GM18519 (cell line): ENCODE measurements at regions not wholly inside any gene's neighbourhood (a gene's known extent, or its start where the extent isn't known, plus 50 kb on each side); places are given as distances from the start of the nearest gene placed in this dataset.

Experiments
- ATAC-seq: cut with Tn5 transposase; IDR thresholded peaks from one replicate; pipeline ENCODE4 v1.9.1; 2021; ENCODE audit warnings: mild to moderate bottlenecking, moderate library complexity; ENCODE audit not compliant: unreplicated experiment, low FRiP score

DNA sequence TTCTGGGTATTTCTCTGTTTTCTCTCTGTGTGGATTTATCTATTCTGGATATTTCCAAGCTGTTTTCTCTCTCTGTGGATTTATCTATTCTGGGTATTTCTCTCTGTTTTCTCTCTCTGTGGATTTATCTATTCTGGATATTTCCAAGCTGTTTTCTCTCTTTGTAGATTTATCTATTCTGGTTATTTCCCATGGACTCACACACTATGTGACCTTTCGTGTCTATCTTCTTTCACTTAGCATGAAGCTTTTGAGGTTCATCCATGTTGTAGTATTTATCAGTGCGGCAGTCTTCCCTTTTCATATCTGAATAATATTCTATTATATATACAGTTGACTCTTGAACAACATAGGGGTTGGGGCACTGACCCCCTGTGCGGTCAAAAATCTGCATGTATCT, 435.0 kb upstream of the CNTNAP2 start:
- no peak for ATAC-seq

DNA sequence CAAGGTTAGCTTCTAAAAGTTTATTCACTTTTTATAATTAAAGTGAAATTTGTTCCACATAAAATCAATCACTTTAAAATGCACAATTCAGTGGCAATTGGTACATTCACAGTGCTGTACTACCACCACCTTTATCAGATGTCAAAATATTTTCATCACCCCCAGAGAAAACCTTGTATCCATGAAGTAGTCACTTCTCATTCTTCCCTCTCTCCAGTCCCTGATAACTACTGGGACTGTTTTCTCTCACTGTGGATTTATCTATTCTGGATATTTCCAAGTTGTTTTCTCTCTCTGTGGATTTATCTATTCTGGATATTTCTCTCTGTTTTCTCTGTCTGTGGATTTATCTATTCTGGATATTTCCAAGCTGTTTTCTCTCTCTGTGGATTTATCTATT, 435.4 kb upstream of the CNTNAP2 start:
- no peak for ATAC-seq

- ATAC-seq, result no peak
These were observed 450.9 kb upstream of the CNTNAP2 start for GRCh38 chr7:145665499-145666258.

GRCh38 chr7:145655666-145656065, 460.9 kb upstream of the CNTNAP2 start:
- no peak for ATAC-seq

DNA sequence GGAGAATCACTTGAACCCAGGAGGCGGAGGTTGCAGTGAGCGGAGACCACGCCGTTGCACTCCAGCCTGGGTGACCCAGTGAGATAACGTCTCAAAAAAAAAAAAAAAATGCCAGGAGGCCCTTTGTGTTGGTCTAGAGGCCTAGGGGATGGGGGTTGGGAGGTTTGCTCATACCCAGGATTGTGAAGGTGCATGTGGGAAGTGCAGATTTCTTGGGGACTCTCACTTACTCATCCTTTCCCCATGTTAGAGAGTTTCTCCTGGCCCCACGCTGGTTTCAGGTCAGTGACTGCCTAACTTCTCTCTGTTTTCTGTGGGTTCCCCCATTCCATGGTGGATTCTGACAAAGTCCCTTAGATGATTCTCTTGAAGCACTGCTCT, 471.5 kb upstream of the CNTNAP2 start:
- no peak for ATAC-seq

GRCh38 chr7:145644426-145645134, 472.0 kb upstream of the CNTNAP2 start:
- no peak for ATAC-seq

DNA sequence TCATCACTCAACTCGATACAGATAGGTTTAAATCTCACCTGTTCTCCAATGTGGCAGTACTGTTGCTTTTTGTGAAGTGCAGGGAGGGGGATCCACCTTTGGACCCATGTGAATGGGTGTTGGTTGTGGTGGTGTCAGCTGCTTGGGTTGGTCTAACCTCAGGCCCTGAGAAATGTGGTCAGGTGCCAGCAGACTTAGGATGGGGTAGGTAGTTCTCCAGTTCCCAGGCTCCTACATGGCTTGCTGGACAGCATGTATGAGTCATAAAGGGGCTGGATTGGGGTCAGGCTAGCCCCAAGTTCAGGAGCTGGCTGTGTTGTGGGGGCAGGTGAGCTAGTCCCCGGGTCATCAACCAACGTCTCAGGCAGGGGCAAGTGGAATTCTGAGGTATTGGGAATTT, 472.6 kb upstream of the CNTNAP2 start:
- no peak for ATAC-seq

DNA sequence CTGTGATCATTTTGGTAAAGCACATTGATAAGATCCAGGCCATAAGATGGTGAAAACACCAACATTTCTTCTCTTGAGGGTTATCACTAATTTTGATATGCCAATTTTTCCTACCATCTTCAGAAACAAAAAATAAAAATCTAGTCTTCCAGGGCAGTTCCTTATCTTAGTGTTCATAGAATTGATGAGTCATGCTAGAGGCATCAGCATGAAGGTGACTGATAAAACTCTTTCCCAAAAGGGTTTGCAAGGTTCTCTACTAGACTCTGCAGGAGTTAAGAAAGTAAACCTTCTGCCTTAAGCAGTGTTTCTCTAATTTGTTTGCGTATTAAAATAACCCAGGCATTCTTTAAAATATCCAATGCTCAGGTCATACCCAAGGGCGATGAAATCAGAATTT, 483.1 kb upstream of the CNTNAP2 start:
- no peak for ATAC-seq

- no peak for ATAC-seq
These were observed 492.0 kb upstream of the CNTNAP2 start for GRCh38 chr7:145624618-145625017.

DNA sequence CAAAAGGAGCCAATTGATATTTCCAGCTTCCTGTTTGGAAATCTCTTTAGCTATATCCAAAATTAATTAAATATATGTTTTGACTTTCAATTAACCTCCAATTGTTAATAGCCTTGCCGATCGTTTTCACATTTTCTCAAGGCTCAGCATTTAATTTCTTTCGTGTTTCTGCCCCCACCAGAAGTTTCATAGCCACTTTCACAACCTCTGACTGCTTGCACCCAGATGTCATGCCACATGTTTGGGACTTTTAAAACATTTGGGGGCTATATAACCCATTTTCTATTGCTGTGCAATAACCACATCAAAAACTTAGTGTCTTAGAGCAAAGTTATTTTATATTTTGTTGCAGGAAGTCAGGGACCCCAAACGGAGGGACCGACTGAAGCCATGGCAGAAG, 510.6 kb upstream of the CNTNAP2 start:
- ATAC-seq, result no peak

GRCh38 chr7:145599376-145599775, 517.2 kb upstream of the CNTNAP2 start:
- ATAC-seq, result no peak

GRCh38 chr7:145584401-145584800, 532.2 kb upstream of the CNTNAP2 start:
- no peak for ATAC-seq

GRCh38 chr7:145582742-145583303, 533.8 kb upstream of the CNTNAP2 start:
- no peak for ATAC-seq

DNA sequence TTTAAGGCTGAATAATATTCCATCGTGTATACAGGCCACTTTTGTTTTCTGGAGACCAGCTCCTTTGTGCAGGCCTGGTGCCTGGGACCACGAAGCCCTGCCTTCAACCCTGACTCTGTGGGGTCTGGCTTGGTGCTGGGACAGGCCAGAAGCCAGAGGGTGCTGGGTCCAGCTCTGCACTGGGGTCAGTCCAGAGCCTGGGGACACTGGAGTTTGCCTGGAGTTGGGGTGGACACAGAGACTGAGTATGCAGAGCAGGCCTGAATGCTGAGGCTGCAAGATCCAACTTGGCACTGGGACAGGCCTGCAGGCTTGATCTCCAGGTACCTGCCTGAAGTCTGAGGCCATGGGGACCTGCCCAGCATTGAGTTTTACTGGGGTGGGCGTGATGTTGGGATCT, 558.8 kb upstream of the CNTNAP2 start:
- ATAC-seq, result no peak

- no peak for ATAC-seq
These were observed 573.4 kb upstream of the CNTNAP2 start for GRCh38 chr7:145543242-145543641.

- ATAC-seq, result no peak
These were observed 576.7 kb upstream of the CNTNAP2 start for GRCh38 chr7:145539910-145540309.

GRCh38 chr7:145534301-145534700, 582.3 kb upstream of the CNTNAP2 start:
- no peak for ATAC-seq

- no peak for ATAC-seq
These were observed 596.3 kb upstream of the CNTNAP2 start for GRCh38 chr7:145520284-145520683.

DNA sequence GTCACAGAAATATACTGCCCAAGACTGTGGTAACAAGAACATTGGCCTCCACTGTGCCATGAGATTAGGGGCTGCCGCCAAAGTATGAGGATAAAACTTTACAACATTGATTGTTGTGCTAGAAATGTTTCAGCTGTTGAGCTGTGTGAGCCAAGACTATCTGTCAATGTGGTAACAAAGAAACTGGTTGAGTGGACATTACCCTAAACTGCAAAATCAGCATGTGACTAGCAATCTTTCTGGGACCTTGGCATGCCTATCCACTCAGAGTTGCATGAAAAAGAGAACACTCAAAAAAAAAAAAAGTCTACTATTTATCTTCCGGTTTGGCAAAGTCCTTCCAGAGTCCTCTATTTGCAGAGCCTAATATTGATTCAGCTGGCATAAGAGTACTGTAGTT, 605.6 kb upstream of the CNTNAP2 start:
- ATAC-seq, result no peak

- ATAC-seq, result no peak
These were observed 618.6 kb upstream of the CNTNAP2 start for GRCh38 chr7:145497911-145498525.

GRCh38 chr7:145490356-145490755, 626.2 kb upstream of the CNTNAP2 start:
- no peak for ATAC-seq
